HepG2 (cell line): ENCODE measurements at regions not wholly inside any gene's neighbourhood (a gene's known extent, or its start where the extent isn't known, plus 50 kb on each side); places are given as distances from the start of the nearest gene placed in this dataset.
A peak's percentile ranks its signal among the peaks of the same experiment; 100 is the strongest.

Source experiments
- CBX2 ChIP-seq, 2 experiments: fragments of 200-600 bp in 1 of 2; sonication (generic); formaldehyde crosslinking in 1 of 2; IDR thresholded peaks; 2 replicates each; pipeline versions ENCODE4 v1.7.0 to v1.8.1; 2018 to 2022; ENCODE audit warnings: low read depth in 2 of 2, low read length in 1 of 2, mild to moderate bottlenecking in 1 of 2, missing genetic modification reagents in 1 of 2
- ELF4 ChIP-seq: sonication (generic); formaldehyde crosslinking; IDR thresholded peaks from 2 replicates; pipeline ENCODE4 v1.5.0; 2020; ENCODE audit warnings: missing genetic modification reagents, mild to moderate bottlenecking, moderate library complexity, borderline replicate concordance
- ETV5 ChIP-seq: IDR thresholded peaks from 2 replicates; pipeline ENCODE4 v1.6.1; 2018; ENCODE audit warnings: missing biosample characterization, missing genetic modification reagents, inconsistent platforms, borderline replicate concordance
- GABPA ChIP-seq, 2 experiments: IDR thresholded peaks; 2 replicates each; pipeline ENCODE4 v1.6.1; 2011 to 2016; ENCODE audit warnings: low read depth in 2 of 2, low read length in 1 of 2, missing biosample characterization in 1 of 2, missing genetic modification characterization in 1 of 2
- HNRNPH1 ChIP-seq: fragments of 200-400 bp; formaldehyde crosslinking; optimal IDR thresholded peaks from 2 replicates; pipeline ENCODE3; 2017; ENCODE audit warnings: mild to moderate bottlenecking, low read depth, low read length
- HOMEZ ChIP-seq: IDR thresholded peaks from 2 replicates; pipeline ENCODE4 v1.6.1; 2016; ENCODE audit warnings: low read depth
- KDM2A ChIP-seq: sonication (generic); formaldehyde crosslinking; IDR thresholded peaks from 2 replicates; pipeline ENCODE4 v1.4.0; 2020; ENCODE audit warnings: low read depth, missing genetic modification reagents, borderline replicate concordance
- MIER2 ChIP-seq: IDR thresholded peaks from 2 replicates; pipeline ENCODE4 v1.6.1; 2016; ENCODE audit warnings: missing biosample characterization, missing genetic modification reagents
- NCOA5 ChIP-seq: sonication (generic); formaldehyde crosslinking; IDR thresholded peaks from 2 replicates; pipeline ENCODE4 v1.4.0; 2020; ENCODE audit warnings: missing genetic modification reagents
- NCOR1 ChIP-seq: fragments of 200-600 bp; sonication (generic); IDR thresholded peaks from 2 replicates; pipeline ENCODE4 v1.7.0; 2017; ENCODE audit warnings: antibody characterized with exemption, low read length, borderline replicate concordance
- NR2F6 ChIP-seq, 2 experiments: IDR thresholded peaks; 2 replicates each; pipeline ENCODE4 v1.6.1; 2016; ENCODE audit warnings: antibody characterized with exemption in 1 of 2, mild to moderate bottlenecking in 1 of 2
- PHB2 ChIP-seq: fragments of 450-650 bp; IDR thresholded peaks from 2 replicates; pipeline ENCODE4 v1.6.1; 2018; ENCODE audit not compliant: partially characterized antibody
- SMAD1 ChIP-seq: sonication (generic); formaldehyde crosslinking; IDR thresholded peaks from 2 replicates; pipeline ENCODE4 v1.4.0; 2020; ENCODE audit warnings: missing genetic modification reagents, low read depth, mild to moderate bottlenecking, borderline replicate concordance
- THAP8 ChIP-seq: sonication (generic); formaldehyde crosslinking; IDR thresholded peaks from 2 replicates; pipeline ENCODE4 v1.5.1; 2020; ENCODE audit warnings: missing genetic modification reagents, mild to moderate bottlenecking, borderline replicate concordance
- ZNF746 ChIP-seq: sonication (generic); formaldehyde crosslinking; IDR thresholded peaks from 2 replicates; pipeline ENCODE4 v1.8.0; 2022; ENCODE audit warnings: mild to moderate bottlenecking, missing genetic modification reagents
- ZNF747 ChIP-seq: sonication (generic); formaldehyde crosslinking; IDR thresholded peaks from 2 replicates; pipeline ENCODE4 v1.8.1; 2023; ENCODE audit warnings: missing genetic modification reagents, mild to moderate bottlenecking, borderline replicate concordance
- TF ChIP-seq, protein P1 (sequence below): sonication (generic); formaldehyde crosslinking; IDR thresholded peaks from 2 replicates; pipeline ENCODE4 v1.4.0; 2020; ENCODE audit warnings: missing genetic modification reagents
- TF ChIP-seq, protein P2 (sequence below): IDR thresholded peaks from 2 replicates; pipeline ENCODE4 v1.6.1; 2016; ENCODE audit warnings: missing biosample characterization, missing genetic modification reagents, low read depth
- TF ChIP-seq, protein P3 (sequence below): sonication (generic); formaldehyde crosslinking; IDR thresholded peaks from 2 replicates; pipeline ENCODE4 v1.4.0; 2020; ENCODE audit warnings: mild to moderate bottlenecking, missing genetic modification reagents
- TF ChIP-seq, protein P4 (sequence below): IDR thresholded peaks from 2 replicates; pipeline ENCODE4 v1.6.1; 2016; ENCODE audit warnings: low read depth, control low read depth

DNA sequence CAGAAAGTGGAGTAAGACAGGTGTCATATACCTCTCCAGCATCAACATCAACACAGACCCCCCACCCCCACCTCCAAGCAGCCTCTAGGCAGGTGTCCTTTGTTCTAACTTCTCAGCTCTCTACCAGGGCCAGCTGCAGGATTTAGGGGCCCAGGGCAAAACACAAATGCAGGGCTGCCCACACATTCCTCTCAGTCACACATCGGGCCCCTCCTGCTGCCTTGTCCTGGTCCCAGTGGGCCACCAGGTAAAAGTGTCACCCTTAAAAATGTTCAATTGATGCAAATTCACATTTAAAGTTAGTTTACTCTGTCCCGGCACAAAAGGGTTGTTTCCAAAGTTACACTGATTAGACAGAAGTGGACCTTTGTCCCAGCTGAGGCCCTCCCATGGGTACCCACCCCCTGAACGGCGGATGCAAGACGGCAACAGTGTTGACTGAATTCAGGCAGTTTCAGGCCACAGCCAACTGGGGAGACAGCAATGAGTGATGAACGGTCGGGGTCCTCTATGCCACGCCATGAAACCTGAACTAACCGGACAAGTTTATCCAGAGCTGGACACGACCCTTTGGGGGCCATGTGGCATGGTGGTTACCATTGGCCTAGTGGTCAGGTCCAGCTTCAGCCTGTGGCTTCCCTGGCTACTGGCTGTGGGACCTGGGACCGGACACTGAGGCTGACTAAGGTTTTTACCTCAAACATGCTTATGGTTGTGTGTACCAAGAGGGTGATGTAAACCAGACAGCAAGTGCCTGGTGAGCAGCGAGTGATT, 52.2 kb upstream of the UNC93A start (continued):
- TF ChIP-seq NR2F6 (IDR thresholded peaks at IDR 0.05): peak; percentile 69; the same call in 1 of the 2 replicates
- peak; percentile 49; the same call in 1 of the 2 replicates for TF ChIP-seq NR2F6 (CRISPR knock-in tag; IDR thresholded peaks at IDR 0.05)
- TF ChIP-seq PHB2: no peak
- peak; percentile 18; the same call in 1 of the 2 replicates for TF ChIP-seq ZNF747
- peak; percentile 63; the same call in 1 of the 2 replicates for TF ChIP-seq ETV5 (CRISPR knock-in tag)
- TF ChIP-seq HOMEZ (CRISPR knock-in tag): no peak
- TF ChIP-seq CBX2 (IDR thresholded peaks at IDR 0.05; ENCODE audit: low read depth, low read length): no peak
- TF ChIP-seq CBX2 (CRISPR knock-in tag; IDR thresholded peaks at IDR 0.05; ENCODE audit: low read depth): no peak
- TF ChIP-seq, protein P1, sequence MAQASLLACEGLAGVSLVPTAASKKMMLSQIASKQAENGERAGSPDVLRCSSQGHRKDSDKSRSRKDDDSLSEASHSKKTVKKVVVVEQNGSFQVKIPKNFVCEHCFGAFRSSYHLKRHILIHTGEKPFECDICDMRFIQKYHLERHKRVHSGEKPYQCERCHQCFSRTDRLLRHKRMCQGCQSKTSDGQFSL (CRISPR knock-in tag): 0 out of 2 replicates have a peak, but pooled peaks have one; percentile 51
- no peak for TF ChIP-seq KDM2A (CRISPR knock-in tag)
- peak; percentile 49; the same call in 1 of the 2 replicates for TF ChIP-seq NCOR1
- TF ChIP-seq SMAD1 (CRISPR knock-in tag): peak; percentile 10; the same call in 1 of the 2 replicates
- no peak for TF ChIP-seq THAP8 (CRISPR knock-in tag)
- peak; percentile 47; the same call in 1 of the 2 replicates for TF ChIP-seq MIER2
- TF ChIP-seq, protein P2, sequence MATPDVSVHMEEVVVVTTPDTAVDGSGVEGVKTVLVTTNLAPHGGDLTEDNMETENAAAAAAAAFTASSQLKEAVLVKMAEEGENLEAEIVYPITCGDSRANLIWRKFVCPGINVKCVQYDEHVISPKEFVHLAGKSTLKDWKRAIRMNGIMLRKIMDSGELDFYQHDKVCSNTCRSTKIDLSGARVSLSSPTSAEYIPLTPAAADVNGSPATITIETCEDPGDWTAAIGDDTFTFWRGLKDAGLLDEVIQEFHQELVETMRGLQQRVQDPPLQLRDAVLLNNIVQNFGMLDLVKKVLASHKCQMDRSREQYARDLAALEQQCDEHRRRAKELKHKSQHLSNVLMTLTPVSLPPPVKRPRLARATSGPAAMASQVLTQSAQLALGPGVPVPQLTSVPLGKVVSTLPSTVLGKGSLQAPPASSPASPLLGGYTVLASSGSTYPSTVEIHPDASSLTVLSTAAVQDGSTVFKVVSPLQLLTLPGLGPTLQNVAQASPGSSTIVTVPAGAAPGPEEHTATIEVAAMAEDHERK (CRISPR knock-in tag): no peak
- no peak for TF ChIP-seq NCOA5 (CRISPR knock-in tag)
- TF ChIP-seq HNRNPH1: no peak
- TF ChIP-seq, protein P3, sequence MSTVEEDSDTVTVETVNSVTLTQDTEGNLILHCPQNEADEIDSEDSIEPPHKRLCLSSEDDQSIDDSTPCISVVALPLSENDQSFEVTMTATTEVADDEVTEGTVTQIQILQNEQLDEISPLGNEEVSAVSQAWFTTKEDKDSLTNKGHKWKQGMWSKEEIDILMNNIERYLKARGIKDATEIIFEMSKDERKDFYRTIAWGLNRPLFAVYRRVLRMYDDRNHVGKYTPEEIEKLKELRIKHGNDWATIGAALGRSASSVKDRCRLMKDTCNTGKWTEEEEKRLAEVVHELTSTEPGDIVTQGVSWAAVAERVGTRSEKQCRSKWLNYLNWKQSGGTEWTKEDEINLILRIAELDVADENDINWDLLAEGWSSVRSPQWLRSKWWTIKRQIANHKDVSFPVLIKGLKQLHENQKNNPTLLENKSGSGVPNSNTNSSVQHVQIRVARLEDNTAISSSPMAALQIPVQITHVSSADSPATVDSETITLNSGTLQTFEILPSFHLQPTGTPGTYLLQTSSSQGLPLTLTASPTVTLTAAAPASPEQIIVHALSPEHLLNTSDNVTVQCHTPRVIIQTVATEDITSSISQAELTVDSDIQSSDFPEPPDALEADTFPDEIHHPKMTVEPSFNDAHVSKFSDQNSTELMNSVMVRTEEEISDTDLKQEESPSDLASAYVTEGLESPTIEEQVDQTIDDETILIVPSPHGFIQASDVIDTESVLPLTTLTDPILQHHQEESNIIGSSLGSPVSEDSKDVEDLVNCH (CRISPR knock-in tag): no peak
- no peak for TF ChIP-seq GABPA (IDR thresholded peaks at IDR 0.05; ENCODE audit: low read depth, low read length)
- no peak; the same call in 1 of the 2 replicates for TF ChIP-seq GABPA (CRISPR knock-in tag; IDR thresholded peaks at IDR 0.05; ENCODE audit: low read depth)
- no peak; the same call in 1 of the 2 replicates for TF ChIP-seq ELF4
- TF ChIP-seq ZNF746 (CRISPR knock-in tag): 0 out of 2 replicates have a peak, but pooled peaks have one; percentile 35
- TF ChIP-seq, protein P4, sequence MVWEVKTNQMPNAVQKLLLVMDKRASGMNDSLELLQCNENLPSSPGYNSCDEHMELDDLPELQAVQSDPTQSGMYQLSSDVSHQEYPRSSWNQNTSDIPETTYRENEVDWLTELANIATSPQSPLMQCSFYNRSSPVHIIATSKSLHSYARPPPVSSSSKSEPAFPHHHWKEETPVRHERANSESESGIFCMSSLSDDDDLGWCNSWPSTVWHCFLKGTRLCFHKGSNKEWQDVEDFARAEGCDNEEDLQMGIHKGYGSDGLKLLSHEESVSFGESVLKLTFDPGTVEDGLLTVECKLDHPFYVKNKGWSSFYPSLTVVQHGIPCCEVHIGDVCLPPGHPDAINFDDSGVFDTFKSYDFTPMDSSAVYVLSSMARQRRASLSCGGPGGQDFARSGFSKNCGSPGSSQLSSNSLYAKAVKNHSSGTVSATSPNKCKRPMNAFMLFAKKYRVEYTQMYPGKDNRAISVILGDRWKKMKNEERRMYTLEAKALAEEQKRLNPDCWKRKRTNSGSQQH: no peak
